HG02759 (cell line): ENCODE measurements at regions not wholly inside any gene's neighbourhood (a gene's known extent, or its start where the extent isn't known, plus 50 kb on each side); places are given as distances from the start of the nearest gene placed in this dataset.

Experiments used
- ATAC-seq: cut with Tn5 transposase; IDR thresholded peaks from one replicate; pipeline ENCODE4 v1.9.1; 2021; ENCODE audit warnings: mild to moderate bottlenecking, moderate library complexity; ENCODE audit not compliant: unreplicated experiment

DNA sequence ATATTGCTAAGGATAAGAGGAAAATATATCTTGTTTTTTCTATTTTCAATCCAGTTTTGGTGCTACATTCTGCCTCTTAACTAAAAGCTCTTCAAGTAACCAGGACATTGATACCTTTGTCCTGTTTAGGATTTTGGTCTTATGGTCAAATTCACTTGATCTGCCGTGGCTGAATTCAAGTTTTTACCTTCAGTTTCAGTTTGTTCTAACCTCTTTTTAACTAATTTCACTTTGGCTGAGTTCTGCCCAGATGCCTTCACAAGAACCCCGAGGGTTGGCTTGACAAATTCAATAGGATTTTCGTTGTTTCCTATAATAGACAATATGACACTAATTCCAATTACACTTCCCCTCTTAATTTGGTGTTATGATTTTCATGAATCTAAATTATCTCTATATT lies 84.5 kb upstream of the C1orf21 start:
- ATAC-seq: no peak

DNA sequence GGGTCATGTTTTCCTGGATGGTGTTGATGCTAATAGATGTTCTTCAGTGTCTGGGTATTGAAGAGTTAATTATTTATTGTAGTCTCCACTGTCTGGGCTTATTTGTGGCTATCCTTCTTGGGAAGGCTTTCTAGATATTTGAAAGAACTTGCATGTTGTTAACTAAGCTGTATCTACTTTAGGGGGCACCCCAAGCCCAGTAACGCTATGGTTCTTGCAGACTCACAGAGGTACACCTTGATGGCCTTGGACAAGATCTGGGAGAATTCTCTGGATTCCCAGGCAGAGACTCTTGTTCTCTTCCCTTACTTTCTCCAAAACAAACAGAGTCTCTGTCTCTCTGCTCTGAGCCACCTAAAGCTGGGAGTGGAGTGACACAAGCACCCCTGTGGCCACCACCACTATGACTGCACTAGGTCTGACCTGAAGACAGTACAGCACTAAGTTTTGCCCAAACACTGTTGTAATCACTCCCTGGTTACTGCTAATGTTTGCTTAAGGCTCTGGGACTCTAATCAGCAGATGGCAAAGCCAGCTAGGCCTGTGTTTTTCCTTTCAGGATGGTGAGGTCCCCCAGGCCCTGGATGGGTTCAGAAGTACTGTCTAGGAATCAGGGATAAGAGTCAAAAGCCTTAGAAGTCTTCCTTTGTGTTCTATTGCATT lies 76.5 kb upstream of the C1orf21 start:
- ATAC-seq: no peak

DNA sequence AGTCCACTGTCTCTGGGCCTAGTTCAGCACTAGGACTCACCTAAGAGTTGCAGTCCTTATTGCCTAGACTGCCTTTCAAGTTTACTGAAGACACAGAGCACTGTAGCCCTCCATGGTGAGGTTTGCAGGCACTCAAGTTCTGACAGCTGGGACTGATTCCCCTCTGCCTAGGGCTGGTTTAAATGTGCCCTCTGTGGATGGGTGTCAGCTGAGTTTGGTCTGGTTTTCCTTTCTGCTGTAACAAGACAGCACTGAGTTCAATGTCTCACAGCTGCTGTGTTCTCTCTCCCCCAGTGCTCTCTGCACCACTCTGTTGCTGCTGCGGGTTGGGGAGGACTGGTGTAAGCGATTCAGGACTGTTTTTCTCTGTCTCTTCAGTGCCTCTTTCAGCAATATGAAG lies 75.2 kb upstream of the C1orf21 start:
- no peak for ATAC-seq

DNA sequence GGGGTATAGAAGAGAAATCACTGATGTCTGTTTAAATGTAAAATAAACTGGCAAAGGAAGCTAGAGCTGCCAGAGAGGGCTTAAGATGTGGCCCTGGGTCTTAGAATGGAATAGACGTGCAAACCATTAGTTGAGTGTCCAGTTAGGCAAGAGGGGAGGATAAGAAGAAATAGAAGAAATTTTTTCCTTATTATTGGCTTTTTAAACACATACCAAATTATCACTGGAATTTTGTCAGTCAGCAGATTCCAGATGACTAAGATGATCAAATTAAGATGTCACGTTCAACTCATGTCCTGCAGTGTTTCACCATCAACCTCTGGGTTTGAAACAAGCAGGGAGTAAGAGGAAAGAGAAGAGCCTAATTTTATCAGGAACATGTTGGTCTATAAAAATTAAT lies 71.6 kb upstream of the C1orf21 start:
- ATAC-seq: no peak

DNA sequence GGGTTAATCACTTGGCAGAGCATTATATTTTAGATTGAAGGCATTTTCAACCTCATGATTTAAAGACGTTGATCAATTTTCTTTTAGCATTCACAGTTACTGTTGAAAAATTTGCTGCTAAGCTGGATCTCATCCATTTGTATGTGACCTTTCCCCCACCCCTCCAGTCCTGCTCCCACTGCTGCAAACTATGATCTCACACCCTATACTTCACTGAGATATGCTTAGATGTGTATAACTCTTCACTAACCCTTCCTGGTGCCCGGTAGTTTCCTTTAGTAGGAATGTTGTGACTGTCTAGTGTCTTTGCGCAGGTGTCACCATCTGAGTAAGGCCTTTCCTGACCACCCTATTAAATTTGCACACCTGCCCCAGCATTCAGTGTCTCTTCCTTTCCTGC lies 67.0 kb upstream of the C1orf21 start:
- no peak for ATAC-seq

DNA sequence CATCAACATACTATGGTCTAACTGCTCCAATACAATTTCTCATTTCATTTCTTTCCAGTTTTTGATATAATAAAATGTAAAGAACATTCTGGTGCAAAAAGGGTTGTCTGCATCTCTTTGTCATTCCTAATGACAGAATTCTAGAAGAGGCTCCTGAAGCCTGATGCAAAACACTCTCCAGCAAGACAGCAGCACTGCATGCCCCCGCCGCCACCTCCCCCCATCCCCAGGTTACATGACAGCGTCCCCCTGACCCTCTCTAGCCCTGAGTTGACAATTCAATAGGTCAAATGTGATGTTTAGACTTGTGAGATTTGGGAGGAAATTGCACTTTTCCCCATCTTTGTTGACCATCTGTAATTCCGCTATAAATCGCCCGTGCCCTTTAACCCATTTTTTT lies 64.6 kb upstream of the C1orf21 start:
- ATAC-seq: no peak

DNA sequence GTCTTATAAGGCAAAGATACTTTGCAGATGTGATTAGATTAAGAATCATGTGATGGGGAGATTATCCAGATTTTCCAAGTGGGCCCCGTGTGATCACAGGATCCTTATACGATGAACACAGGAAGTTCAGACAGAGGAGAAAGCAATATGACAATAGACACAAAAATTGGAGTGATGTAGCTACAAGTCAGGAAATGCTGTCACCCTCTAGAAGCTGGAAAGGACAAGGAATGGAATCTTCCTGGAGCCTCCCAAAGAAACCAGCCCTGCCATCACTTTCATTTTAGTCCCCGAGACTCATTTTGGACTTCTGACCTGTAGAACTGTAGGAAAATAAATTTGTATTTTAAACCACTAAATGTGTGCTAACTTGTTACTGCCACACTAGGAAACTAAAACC lies 61.9 kb upstream of the C1orf21 start:
- ATAC-seq: no peak

DNA sequence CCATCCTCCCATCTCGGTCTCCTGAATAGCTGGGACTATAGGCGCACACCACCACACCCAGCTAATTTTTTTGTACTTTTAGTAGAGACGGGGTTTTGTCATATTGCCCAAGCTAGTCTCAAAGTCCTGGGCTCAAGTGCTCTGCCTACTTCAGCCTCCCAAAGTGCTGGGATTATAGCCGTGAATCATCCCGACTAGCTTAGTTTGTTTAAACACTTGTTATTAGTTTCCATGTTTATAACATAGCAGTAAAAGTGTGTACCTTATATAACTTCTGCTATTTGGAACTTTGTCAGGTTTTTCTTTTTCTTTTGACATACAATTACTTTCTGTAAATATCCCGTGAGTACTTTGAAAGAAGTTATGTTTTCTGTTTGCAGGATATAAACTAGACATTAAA lies 60.6 kb upstream of the C1orf21 start:
- ATAC-seq: no peak

DNA sequence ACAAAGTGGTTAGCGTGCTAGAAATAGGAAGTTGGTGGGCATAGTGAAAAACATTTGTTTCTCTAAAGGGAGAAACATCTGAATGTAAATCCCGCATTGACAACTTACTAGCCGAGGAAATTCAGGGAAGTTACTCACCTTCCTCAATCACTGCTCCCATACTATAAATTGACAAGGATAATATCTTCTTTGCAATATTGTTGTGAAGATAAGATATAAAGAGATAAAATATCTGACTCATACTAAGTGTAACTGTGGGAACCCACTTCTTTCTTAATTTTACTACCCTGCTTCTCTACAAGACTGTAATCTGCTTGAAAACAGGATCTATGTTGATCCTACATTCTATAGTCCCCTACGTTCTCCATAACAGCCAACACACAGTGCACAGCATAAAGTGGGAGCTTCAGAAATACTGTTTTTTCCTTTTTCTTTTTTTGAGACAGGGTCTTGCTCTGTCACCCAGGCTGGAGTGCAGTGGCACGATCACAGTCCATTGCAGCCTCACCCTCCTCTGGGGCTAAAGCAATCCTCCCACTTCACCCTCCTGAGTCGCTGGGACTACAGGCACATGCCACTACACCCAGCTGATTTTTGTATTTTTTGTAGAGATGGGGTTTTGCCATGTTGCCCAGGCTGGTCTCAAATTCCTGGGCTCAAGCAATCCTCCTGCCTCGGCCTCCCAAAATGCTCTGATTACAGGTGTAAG lies 57.4 kb upstream of the C1orf21 start:
- ATAC-seq: no peak

DNA sequence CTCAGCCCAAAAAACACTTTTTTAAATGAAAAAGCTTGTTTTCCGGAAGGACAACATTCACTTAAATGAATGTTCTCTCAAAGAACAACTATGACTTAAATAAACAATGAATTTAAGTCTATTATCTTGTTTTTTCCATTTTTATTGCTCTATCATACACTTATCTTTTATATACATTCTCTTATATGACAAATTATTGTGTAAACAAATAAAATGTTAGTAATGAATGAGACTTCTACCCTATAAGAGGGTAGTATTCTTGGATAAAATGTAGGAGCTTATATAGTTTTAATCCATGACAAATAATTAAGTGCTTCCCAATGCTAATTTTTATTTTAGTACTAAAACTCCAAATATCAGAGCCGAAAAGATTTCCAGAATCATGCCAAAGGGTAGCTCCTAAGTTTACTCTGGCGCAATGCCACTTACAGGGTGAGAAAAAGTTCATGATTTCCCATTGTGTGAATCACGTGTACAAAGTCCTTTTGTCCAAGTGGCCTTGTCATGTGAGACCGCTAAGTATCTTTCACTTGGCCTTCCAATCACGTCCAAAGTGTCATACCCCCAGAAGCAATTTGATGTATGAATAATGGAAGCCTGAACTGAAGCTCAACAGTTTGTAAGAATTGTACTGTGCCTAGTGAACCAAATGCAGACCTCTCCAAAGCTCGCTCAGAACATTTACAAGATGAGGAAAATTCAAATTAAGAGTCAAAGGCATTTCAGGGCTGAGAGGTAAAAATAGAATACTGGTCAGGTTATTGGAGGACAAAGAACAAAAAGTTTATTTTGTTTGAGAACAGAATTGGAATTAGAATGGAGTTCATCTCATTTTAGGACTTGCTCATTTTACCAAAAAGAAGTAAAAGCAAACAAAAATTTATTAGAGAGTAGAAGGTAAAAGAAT lies 56.6 kb upstream of the C1orf21 start:
- no peak for ATAC-seq

DNA sequence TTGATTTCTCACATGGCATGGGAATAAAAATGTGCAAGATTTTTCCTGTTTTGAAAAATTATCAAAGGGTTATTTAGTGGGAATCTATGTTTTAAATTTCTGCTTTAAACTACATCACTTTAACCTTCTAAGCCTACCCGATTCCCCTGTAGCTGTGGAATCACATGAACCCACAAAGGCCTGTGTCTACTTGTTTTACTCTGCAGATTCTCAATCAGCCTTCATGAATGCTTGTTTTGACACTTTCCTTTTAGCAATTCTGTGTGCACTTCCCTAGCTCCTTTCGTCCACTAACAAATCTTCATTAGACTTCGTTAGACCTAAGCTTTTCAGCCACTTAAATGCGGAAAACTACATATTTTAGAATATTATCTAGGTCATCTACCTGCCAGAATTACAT lies 56.0 kb upstream of the C1orf21 start:
- ATAC-seq: no peak
